OCI-LY1 (cell line): ENCODE measurements at regions not wholly inside any gene's neighbourhood (a gene's known extent, or its start where the extent isn't known, plus 50 kb on each side); places are given as distances from the start of the nearest gene placed in this dataset.

ENCODE experiments used
- H2AFZ ChIP-seq: fragments of 200-600 bp; sonication (generic), shearing (Covaris generic); 2 replicates; pipeline ENCODE4 v1.6.0; 2014; ENCODE audit warnings: antibody characterized with exemption, mild to moderate bottlenecking, low read length
- H3F3A ChIP-seq: fragments of 200-600 bp; sonication (generic), shearing (Covaris generic); 2 replicates; pipeline ENCODE4 v1.6.0; 2014; ENCODE audit warnings: mild to moderate bottlenecking, antibody characterized with exemption, low read length, moderate library complexity; ENCODE audit not compliant: insufficient read depth
- H3K27ac ChIP-seq: fragments of 200-600 bp; sonication (generic); 2 replicates; pipeline ENCODE4 v1.5.1; 2014; ENCODE audit warnings: low read length, mixed run types, mild to moderate bottlenecking, low read depth; ENCODE audit not compliant: poor library complexity, severe bottlenecking
- H3K27me3 ChIP-seq: fragments of 200-600 bp; sonication (generic); 2 replicates; pipeline ENCODE4 v1.6.0; 2014; ENCODE audit warnings: antibody characterized with exemption, mild to moderate bottlenecking, low read length, moderate library complexity; ENCODE audit not compliant: insufficient read depth
- H3K36me3 ChIP-seq: fragments of 200-600 bp; sonication (generic); 2 replicates; pipeline ENCODE4 v1.6.1; 2014; ENCODE audit warnings: mild to moderate bottlenecking, antibody characterized with exemption, low read length, moderate library complexity, mixed read lengths; ENCODE audit not compliant: insufficient read depth
- H3K4me1 ChIP-seq: fragments of 200-600 bp; sonication (generic); 2 replicates; pipeline ENCODE4 v1.5.1; 2014; ENCODE audit warnings: mild to moderate bottlenecking, low read length, moderate library complexity; ENCODE audit not compliant: insufficient read depth, severe bottlenecking
- H3K4me2 ChIP-seq: fragments of 200-600 bp; sonication (generic), shearing (Covaris generic); 2 replicates; pipeline ENCODE4 v1.6.1; 2014; ENCODE audit warnings: low read length
- H3K4me3 ChIP-seq: fragments of 200-600 bp; sonication (generic); 2 replicates; pipeline ENCODE4 v1.5.1; 2014; ENCODE audit warnings: low read length, low read depth, mild to moderate bottlenecking, mixed read lengths; ENCODE audit not compliant: poor library complexity, severe bottlenecking
- H3K79me2 ChIP-seq: fragments of 200-600 bp; shearing (Covaris generic); 2 replicates; pipeline ENCODE4 v1.6.1; 2016; ENCODE audit warnings: mixed run types, low read length, mixed read lengths; ENCODE audit not compliant: insufficient read depth
- H3K9ac ChIP-seq: fragments of 200-600 bp; sonication (generic), shearing (Covaris generic); 2 replicates; pipeline ENCODE4 v1.6.1; 2014; ENCODE audit warnings: mild to moderate bottlenecking, low read length, mixed read lengths
- H3K9me2 ChIP-seq: fragments of 200-600 bp; sonication (generic), shearing (Covaris generic); 2 replicates; pipeline ENCODE4 v1.6.1; 2014; ENCODE audit warnings: low read depth, mild to moderate bottlenecking, low read length, mixed read lengths
- H3K9me3 ChIP-seq: fragments of 200-600 bp; shearing (Covaris generic); 2 replicates; pipeline ENCODE4 v1.6.1; 2014; ENCODE audit warnings: low read length, mixed read lengths
- H4K20me1 ChIP-seq: fragments of 200-600 bp; sonication (generic), shearing (Covaris generic); 2 replicates; pipeline ENCODE4 v1.6.0; 2016; ENCODE audit warnings: mild to moderate bottlenecking, low read length; ENCODE audit not compliant: insufficient read depth
- EZH2 ChIP-seq: fragments of 200-600 bp; sonication (generic), shearing (Covaris generic); IDR thresholded peaks from 2 replicates; pipeline ENCODE4 v1.8.0; 2017; ENCODE audit warnings: borderline replicate concordance, mixed run types, mild to moderate bottlenecking, antibody characterized with exemption, low read length, moderate library complexity, mixed read lengths
- TF ChIP-seq, protein P1 (sequence below): fragments of 200-600 bp; sonication (generic), shearing (Covaris generic); IDR thresholded peaks from 2 replicates; pipeline ENCODE4 v1.5.1; 2017; ENCODE audit warnings: mild to moderate bottlenecking, antibody characterized with exemption, low read length, moderate library complexity, mixed read lengths

DNA sequence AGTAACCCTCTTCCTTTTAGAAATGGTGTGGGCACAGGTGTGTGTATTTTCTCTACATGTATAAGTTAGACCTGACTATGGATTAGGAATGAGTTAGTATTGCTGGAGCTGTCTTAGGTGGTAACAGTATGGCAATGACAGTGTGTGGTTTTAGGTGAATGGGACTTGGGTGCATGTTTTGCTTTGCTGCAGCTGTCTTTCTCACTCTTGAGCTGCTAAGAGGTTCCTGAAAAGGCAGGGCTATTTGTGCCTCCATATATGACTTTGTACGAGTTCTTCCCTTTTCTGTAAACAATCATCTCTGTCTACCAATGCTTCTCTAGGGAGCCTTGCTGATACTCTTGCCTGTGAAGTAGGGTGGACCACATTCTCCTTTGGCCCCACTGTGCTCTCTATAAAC, 234.8 kb upstream of the HHIP start:
- H3K27me3 ChIP-seq, result no peaks in the 10 kb centered on the region
- H3K79me2 ChIP-seq, result no peaks in the 10 kb centered on the region
- H3K4me3 ChIP-seq, result no peak overlapping the region
- H2AFZ ChIP-seq, result no peak overlapping the region
- H4K20me1 ChIP-seq, result no peaks in the 10 kb centered on the region
- H3K4me2 ChIP-seq, result no peak overlapping the region
- no peaks in the 10 kb centered on the region; the same call in 1 of the 2 replicates for H3K9me2 ChIP-seq
- no peak overlapping the region for H3K9ac ChIP-seq
- H3K36me3 ChIP-seq, result no peaks in the 10 kb centered on the region
- no peaks in the 10 kb centered on the region for H3F3A ChIP-seq
- TF ChIP-seq, protein P1, sequence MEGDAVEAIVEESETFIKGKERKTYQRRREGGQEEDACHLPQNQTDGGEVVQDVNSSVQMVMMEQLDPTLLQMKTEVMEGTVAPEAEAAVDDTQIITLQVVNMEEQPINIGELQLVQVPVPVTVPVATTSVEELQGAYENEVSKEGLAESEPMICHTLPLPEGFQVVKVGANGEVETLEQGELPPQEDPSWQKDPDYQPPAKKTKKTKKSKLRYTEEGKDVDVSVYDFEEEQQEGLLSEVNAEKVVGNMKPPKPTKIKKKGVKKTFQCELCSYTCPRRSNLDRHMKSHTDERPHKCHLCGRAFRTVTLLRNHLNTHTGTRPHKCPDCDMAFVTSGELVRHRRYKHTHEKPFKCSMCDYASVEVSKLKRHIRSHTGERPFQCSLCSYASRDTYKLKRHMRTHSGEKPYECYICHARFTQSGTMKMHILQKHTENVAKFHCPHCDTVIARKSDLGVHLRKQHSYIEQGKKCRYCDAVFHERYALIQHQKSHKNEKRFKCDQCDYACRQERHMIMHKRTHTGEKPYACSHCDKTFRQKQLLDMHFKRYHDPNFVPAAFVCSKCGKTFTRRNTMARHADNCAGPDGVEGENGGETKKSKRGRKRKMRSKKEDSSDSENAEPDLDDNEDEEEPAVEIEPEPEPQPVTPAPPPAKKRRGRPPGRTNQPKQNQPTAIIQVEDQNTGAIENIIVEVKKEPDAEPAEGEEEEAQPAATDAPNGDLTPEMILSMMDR, result no peak
- no peak for TF ChIP-seq EZH2
- H3K9me3 ChIP-seq, result no peaks in the 10 kb centered on the region
- no peak overlapping the region for H3K27ac ChIP-seq
- H3K4me1 ChIP-seq, result no peaks in the 10 kb centered on the region

DNA sequence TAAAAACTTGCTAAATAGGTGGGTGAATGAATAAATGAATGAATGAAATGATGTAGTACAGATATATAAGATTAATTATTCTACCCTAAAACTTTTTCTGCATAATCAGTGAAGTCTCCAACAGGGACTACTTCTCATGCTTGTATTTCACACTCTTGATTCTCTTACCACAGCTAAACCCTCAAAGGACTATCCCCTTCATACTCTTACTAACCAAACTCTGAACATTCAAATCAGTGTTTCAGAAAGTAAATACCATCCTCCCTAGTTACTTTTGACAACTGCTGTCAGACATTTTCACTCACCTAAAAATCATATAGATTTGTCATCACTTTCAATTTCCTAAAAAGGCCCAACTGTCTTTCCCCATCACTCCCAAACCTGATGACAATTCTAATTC, 234.3 kb upstream of the HHIP start:
- H3K4me1 ChIP-seq, result no peaks in the 10 kb centered on the region
- no peak overlapping the region for H3K27ac ChIP-seq
- no peak overlapping the region for H2AFZ ChIP-seq
- no peaks in the 10 kb centered on the region; the same call in 1 of the 2 replicates for H3K9me2 ChIP-seq
- H3F3A ChIP-seq, result no peaks in the 10 kb centered on the region
- no peak overlapping the region for H3K4me3 ChIP-seq
- no peaks in the 10 kb centered on the region for H3K27me3 ChIP-seq
- no peaks in the 10 kb centered on the region for H3K9me3 ChIP-seq
- no peaks in the 10 kb centered on the region for H4K20me1 ChIP-seq
- TF ChIP-seq EZH2, result no peak
- TF ChIP-seq, protein P1, result no peak
- no peaks in the 10 kb centered on the region for H3K36me3 ChIP-seq
- no peak overlapping the region for H3K9ac ChIP-seq
- H3K79me2 ChIP-seq, result no peaks in the 10 kb centered on the region
- H3K4me2 ChIP-seq, result no peak overlapping the region

DNA sequence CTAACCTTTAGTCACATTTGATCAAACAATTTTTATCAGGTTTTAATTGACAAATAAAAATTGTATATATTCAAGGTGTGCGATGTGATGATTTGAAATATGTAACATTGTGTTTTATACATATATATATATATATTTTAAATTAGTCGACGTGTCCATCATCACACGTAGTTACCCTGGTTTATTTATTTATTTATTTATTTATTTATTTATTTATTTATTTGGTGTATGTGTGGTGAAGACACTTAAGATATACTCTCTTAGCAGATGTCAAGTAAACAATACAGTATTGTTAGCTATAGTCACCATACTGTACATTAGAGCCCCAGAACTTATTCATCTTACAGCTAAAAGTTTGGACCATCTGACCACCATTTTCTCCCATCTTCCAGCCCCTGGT, 224.9 kb upstream of the HHIP start:
- Histone ChIP-seq H3K4me3 (no peak overlapping the region), H3F3A (no peaks in the 10 kb centered on the region), H3K27me3 (no peaks in the 10 kb centered on the region), H3K36me3 (no peaks in the 10 kb centered on the region), H3K9me2 (no peaks in the 10 kb centered on the region), H3K4me1 (no peaks in the 10 kb centered on the region), H2AFZ (no peak overlapping the region), H3K4me2 (no peak overlapping the region), H3K9ac (no peak overlapping the region), H3K9me3 (no peaks in the 10 kb centered on the region), H4K20me1 (no peaks in the 10 kb centered on the region), H3K27ac (no peak overlapping the region), H3K79me2 (no peaks in the 10 kb centered on the region)
- no peak for TF ChIP-seq EZH2
- TF ChIP-seq, protein P1, result no peak
